ENCODE measurements at regions not wholly inside any gene's neighbourhood (a gene's known extent, or its start where the extent isn't known, plus 50 kb on each side); places are given as distances from the start of the nearest gene placed in this dataset.
A peak's percentile ranks its signal among the peaks of the same experiment; 100 is the strongest.

GRCh38 chr5:128015478-128015877 is 68.1 kb upstream of the SLC12A2 start:
- no peaks in the 10 kb centered on the region for H3K36me3 ChIP-seq (ENCODE audit: control insufficient read depth, insufficient read depth, low read length)
- no peak overlapping the region for H3K4me2 ChIP-seq (ENCODE audit: low read length)
- no peak overlapping the region for H3K4ac ChIP-seq (ENCODE audit: low read depth, low read length)
- H3K4me3 ChIP-seq (ENCODE audit: low read length) = no peak overlapping the region
- no peaks in the 10 kb centered on the region for H3K79me2 ChIP-seq (ENCODE audit: control insufficient read depth, insufficient read depth, low read length)
- no peak overlapping the region for H3K27ac ChIP-seq (ENCODE audit: low read depth, low read length)
- H3K23ac ChIP-seq (ENCODE audit: low read length) = no peak overlapping the region
- no peak overlapping the region for H3K9ac ChIP-seq (ENCODE audit: low read length)
- no peak overlapping the region for H4K5ac ChIP-seq (ENCODE audit: low read length)
- no peak overlapping the region for H2BK120ac ChIP-seq (ENCODE audit: low read depth, low read length)
- no peak overlapping the region for H3K56ac ChIP-seq (ENCODE audit: low read length)
- peaks cover 2% of the 10 kb centered on the region for H3K4me1 ChIP-seq (ENCODE audit: control insufficient read depth, low read depth, low read length)
- no peaks in the 10 kb centered on the region for H3K79me1 ChIP-seq (ENCODE audit: low read length)
- H2BK5ac ChIP-seq (ENCODE audit: low read length) = no peak overlapping the region
- no peak overlapping the region for H2BK15ac ChIP-seq (replicated peaks; ENCODE audit: low read depth)
- H4K8ac ChIP-seq (ENCODE audit: low read depth, low read length) = no peak overlapping the region
- H3K27me3 ChIP-seq (ENCODE audit: insufficient read depth, low read length, poor library complexity) = no peaks in the 10 kb centered on the region
- H2AK5ac ChIP-seq (ENCODE audit: low read length) = no peak overlapping the region
- no peak for DNase-seq
- WGBS (ENCODE audit: extremely low coverage, insufficient coverage, low lambda C conversion rate) = no CpG with 5 or more reads among the region's 1 CpG
- no peak overlapping the region for H3K18ac ChIP-seq (ENCODE audit: low read length)

GRCh38 chr5:128015978-128016377 is 67.6 kb upstream of the SLC12A2 start:
- H3K79me2 ChIP-seq (ENCODE audit: control insufficient read depth, insufficient read depth, low read length) = no peaks in the 10 kb centered on the region

GRCh38 chr5:128019391-128019790 is 64.2 kb upstream of the SLC12A2 start:
- Histone ChIP-seq H3K56ac (ENCODE audit: low read length) (no peak overlapping the region), H2AK5ac (ENCODE audit: low read length) (no peak overlapping the region), H3K18ac (ENCODE audit: low read length) (no peak overlapping the region), H2BK15ac (replicated peaks; ENCODE audit: low read depth) (no peak overlapping the region), H3K36me3 (ENCODE audit: control insufficient read depth, insufficient read depth, low read length) (no peaks in the 10 kb centered on the region), H4K5ac (ENCODE audit: low read length) (no peak overlapping the region), H3K79me1 (ENCODE audit: low read length) (no peaks in the 10 kb centered on the region), H3K27ac (ENCODE audit: low read depth, low read length) (no peak overlapping the region), H3K27me3 (ENCODE audit: insufficient read depth, low read length, poor library complexity) (no peaks in the 10 kb centered on the region), H3K4me3 (ENCODE audit: low read length) (no peak overlapping the region), H3K9ac (ENCODE audit: low read length) (no peak overlapping the region), H3K23ac (ENCODE audit: low read length) (no peak overlapping the region), H2BK120ac (ENCODE audit: low read depth, low read length) (no peak overlapping the region), H3K4me1 (ENCODE audit: control insufficient read depth, low read depth, low read length) (peaks cover 2% of the 10 kb centered on the region), H3K4ac (ENCODE audit: low read depth, low read length) (no peak overlapping the region), H2BK5ac (ENCODE audit: low read length) (no peak overlapping the region), H3K4me2 (ENCODE audit: low read length) (no peak overlapping the region), H3K79me2 (ENCODE audit: control insufficient read depth, insufficient read depth, low read length) (no peaks in the 10 kb centered on the region), H4K8ac (ENCODE audit: low read depth, low read length) (no peak overlapping the region)
- WGBS (ENCODE audit: extremely low coverage, insufficient coverage, low lambda C conversion rate) = no CpG with 5 or more reads among the region's 1 CpG
- DNase-seq = peak; percentile 15

More at GRCh38 chr5:128015978-128016377, 67.6 kb upstream of the SLC12A2 start:
- no peaks in the 10 kb centered on the region for H3K27me3 ChIP-seq (ENCODE audit: insufficient read depth, low read length, poor library complexity)
- H3K4me3 ChIP-seq (ENCODE audit: low read length) = no peak overlapping the region
- H3K79me1 ChIP-seq (ENCODE audit: low read length) = no peaks in the 10 kb centered on the region
- no peaks in the 10 kb centered on the region for H3K36me3 ChIP-seq (ENCODE audit: control insufficient read depth, insufficient read depth, low read length)
- H3K4me2 ChIP-seq (ENCODE audit: low read length) = no peak overlapping the region
- H3K23ac ChIP-seq (ENCODE audit: low read length) = no peak overlapping the region
- no peak overlapping the region for H4K8ac ChIP-seq (ENCODE audit: low read depth, low read length)
- peak; percentile 68 for DNase-seq
- H2BK15ac ChIP-seq (replicated peaks; ENCODE audit: low read depth) = no peak overlapping the region
- no peak overlapping the region for H3K4ac ChIP-seq (ENCODE audit: low read depth, low read length)
- no peak overlapping the region for H2BK120ac ChIP-seq (ENCODE audit: low read depth, low read length)
- H2AK5ac ChIP-seq (ENCODE audit: low read length) = no peak overlapping the region
- no CpG with 5 or more reads among the region's 1 CpG for WGBS (ENCODE audit: extremely low coverage, insufficient coverage, low lambda C conversion rate)
- no peak overlapping the region for H3K27ac ChIP-seq (ENCODE audit: low read depth, low read length)
- H3K4me1 ChIP-seq (ENCODE audit: control insufficient read depth, low read depth, low read length) = peaks cover 2% of the 10 kb centered on the region
- no peak overlapping the region for H2BK5ac ChIP-seq (ENCODE audit: low read length)
- no peak overlapping the region for H4K5ac ChIP-seq (ENCODE audit: low read length)
- H3K56ac ChIP-seq (ENCODE audit: low read length) = no peak overlapping the region
- no peak overlapping the region for H3K9ac ChIP-seq (ENCODE audit: low read length)
- no peak overlapping the region for H3K18ac ChIP-seq (ENCODE audit: low read length)

DNA sequence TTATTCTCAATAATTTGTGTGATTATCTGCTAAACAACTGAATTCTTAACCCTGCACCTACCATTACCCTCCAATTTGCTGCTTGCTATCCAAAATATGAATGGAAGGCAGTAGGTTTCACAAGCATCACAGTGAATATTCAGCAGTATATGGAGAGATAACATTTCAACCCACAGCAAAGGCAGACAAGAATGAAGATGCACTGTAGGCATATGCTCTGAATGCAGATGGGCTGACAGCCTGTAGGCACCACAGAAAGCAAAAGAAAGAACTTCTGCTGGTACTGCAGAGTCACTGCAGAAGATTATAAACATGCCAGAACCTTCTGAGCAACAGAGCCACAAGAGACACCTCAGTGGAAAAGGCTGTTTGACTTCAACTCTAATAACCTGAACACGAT is 63.6 kb upstream of the SLC12A2 start:
- Histone ChIP-seq H4K5ac (ENCODE audit: low read length) (no peak overlapping the region), H3K79me2 (ENCODE audit: control insufficient read depth, insufficient read depth, low read length) (no peaks in the 10 kb centered on the region), H2BK120ac (ENCODE audit: low read depth, low read length) (no peak overlapping the region), H3K27me3 (ENCODE audit: insufficient read depth, low read length, poor library complexity) (no peaks in the 10 kb centered on the region), H3K18ac (ENCODE audit: low read length) (no peak overlapping the region), H3K4me2 (ENCODE audit: low read length) (no peak overlapping the region), H3K27ac (ENCODE audit: low read depth, low read length) (no peak overlapping the region), H3K56ac (ENCODE audit: low read length) (no peak overlapping the region), H2AK5ac (ENCODE audit: low read length) (no peak overlapping the region), H3K23ac (ENCODE audit: low read length) (no peak overlapping the region), H3K79me1 (ENCODE audit: low read length) (no peaks in the 10 kb centered on the region), H3K36me3 (ENCODE audit: control insufficient read depth, insufficient read depth, low read length) (no peaks in the 10 kb centered on the region), H4K8ac (ENCODE audit: low read depth, low read length) (no peak overlapping the region), H3K4me3 (ENCODE audit: low read length) (no peak overlapping the region), H3K4ac (ENCODE audit: low read depth, low read length) (no peak overlapping the region), H2BK15ac (replicated peaks; ENCODE audit: low read depth) (no peak overlapping the region), H3K4me1 (ENCODE audit: control insufficient read depth, low read depth, low read length) (peaks cover 2% of the 10 kb centered on the region), H3K9ac (ENCODE audit: low read length) (no peak overlapping the region), H2BK5ac (ENCODE audit: low read length) (no peak overlapping the region)
- no CpG with 5 or more reads among the region's 1 CpG for WGBS (ENCODE audit: extremely low coverage, insufficient coverage, low lambda C conversion rate)
- DNase-seq = no peak

DNA sequence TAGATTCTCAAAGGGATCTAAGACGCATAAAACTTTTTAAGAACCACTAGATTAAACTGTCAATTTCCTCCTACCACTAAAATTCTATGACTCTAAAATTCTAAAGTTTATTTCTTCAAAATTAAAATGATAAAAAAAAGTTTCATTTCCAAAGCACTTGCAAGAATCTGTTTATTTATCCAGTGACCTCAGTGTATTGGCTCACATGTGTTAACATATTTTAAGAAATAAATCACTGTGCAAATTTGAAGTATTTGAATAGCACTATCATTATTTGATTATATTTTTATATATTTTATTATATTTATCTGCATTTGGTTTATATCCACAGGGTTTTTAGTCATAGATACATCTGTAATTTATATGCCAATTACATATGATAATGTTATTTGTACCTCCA is 62.2 kb upstream of the SLC12A2 start:
- H3K4me3 ChIP-seq (ENCODE audit: low read length) = no peak overlapping the region
- no peak overlapping the region for H3K23ac ChIP-seq (ENCODE audit: low read length)
- no peak overlapping the region for H3K4me2 ChIP-seq (ENCODE audit: low read length)
- no peak overlapping the region for H2BK15ac ChIP-seq (replicated peaks; ENCODE audit: low read depth)
- no peaks in the 10 kb centered on the region for H3K79me2 ChIP-seq (ENCODE audit: control insufficient read depth, insufficient read depth, low read length)
- H3K4me1 ChIP-seq (ENCODE audit: control insufficient read depth, low read depth, low read length) = no peaks in the 10 kb centered on the region
- no peak overlapping the region for H3K56ac ChIP-seq (ENCODE audit: low read length)
- no CpG with 5 or more reads among the region's 1 CpG for WGBS (ENCODE audit: extremely low coverage, insufficient coverage, low lambda C conversion rate)
- no peak overlapping the region for H3K9ac ChIP-seq (ENCODE audit: low read length)
- no peak overlapping the region for H3K27ac ChIP-seq (ENCODE audit: low read depth, low read length)
- H2AK5ac ChIP-seq (ENCODE audit: low read length) = no peak overlapping the region
- no peaks in the 10 kb centered on the region for H3K36me3 ChIP-seq (ENCODE audit: control insufficient read depth, insufficient read depth, low read length)
- no peak overlapping the region for H4K5ac ChIP-seq (ENCODE audit: low read length)
- DNase-seq = no peak
- no peak overlapping the region for H3K18ac ChIP-seq (ENCODE audit: low read length)
- no peak overlapping the region for H2BK120ac ChIP-seq (ENCODE audit: low read depth, low read length)
- H3K4ac ChIP-seq (ENCODE audit: low read depth, low read length) = no peak overlapping the region
- no peak overlapping the region for H2BK5ac ChIP-seq (ENCODE audit: low read length)
- H3K79me1 ChIP-seq (ENCODE audit: low read length) = no peaks in the 10 kb centered on the region
- H3K27me3 ChIP-seq (ENCODE audit: insufficient read depth, low read length, poor library complexity) = no peaks in the 10 kb centered on the region
- no peak overlapping the region for H4K8ac ChIP-seq (ENCODE audit: low read depth, low read length)

Data from mesendoderm (in vitro differentiated cells).